Vagina (tissue), 2 donors: ENCODE measurements at regions not wholly inside any gene's neighbourhood (a gene's known extent, or its start where the extent isn't known, plus 50 kb on each side); places are given as distances from the start of the nearest gene placed in this dataset.
"Not testable (repeated sequence)": the region's sequence is repeated elsewhere in the genome, so short reads cannot be mapped to it uniquely, and the experiment has no call there.

Experiments used
- DNase-seq, 2 donors: peaks; one replicate each; pipeline ENCODE4 v3.0.0-alpha.2; 2017; ENCODE audit errors: extremely low spot score in 2 of 2
- H3K27ac ChIP-seq: fragments of 200-600 bp; sonication (generic); one replicate; pipeline ENCODE4 v1.5.1; 2019
- H3K27me3 ChIP-seq: fragments of 200-600 bp; sonication (generic); one replicate; pipeline ENCODE4 v1.5.1; 2019
- H3K36me3 ChIP-seq, 2 donors: fragments of 200-600 bp; sonication (generic); one replicate each; pipeline ENCODE4 v1.5.1; 2017 to 2019
- H3K4me1 ChIP-seq: fragments of 200-600 bp; sonication (generic); one replicate; pipeline ENCODE4 v1.5.1; 2019
- H3K4me3 ChIP-seq, 2 donors: fragments of 200-600 bp; sonication (generic); 1 replicate in 1 of 2; 2 replicates in 1 of 2; pipeline ENCODE4 v1.5.1; 2016 to 2019
- H3K9me3 ChIP-seq: fragments of 200-600 bp; sonication (generic); one replicate; pipeline ENCODE4 v1.5.1; 2019
- POLR2A ChIP-seq, 2 donors: fragments of 450-650 bp; IDR thresholded peaks; one replicate each; pipeline ENCODE4 v1.6.1; 2017; ENCODE audit warnings: antibody characterized with exemption in 2 of 2, mild to moderate bottlenecking in 2 of 2, moderate library complexity in 2 of 2
- POLR2AphosphoS5 ChIP-seq, 2 donors: sonication (generic); formaldehyde crosslinking; IDR thresholded peaks; one replicate each; pipeline ENCODE4 v1.9.0; 2017; ENCODE audit warnings: antibody characterized with exemption in 2 of 2, mild to moderate bottlenecking in 2 of 2, low read depth in 1 of 2; ENCODE audit not compliant: insufficient read depth in 1 of 2
- intact Hi-C: fragments of 100-400 bp; cut with DNase I; formaldehyde crosslinking; loops from one replicate; pipeline ENCODE4 v1.15.1; 2023
- TF ChIP-seq, protein P1 (sequence below), 3 experiments: fragments of 450-650 bp in 2 of 3; fragments of 200-600 bp in 1 of 3; sonication (generic) in 1 of 3; IDR thresholded peaks; one replicate each; pipeline ENCODE4 v1.5.1; 2017 to 2019; ENCODE audit warnings: antibody characterized with exemption in 3 of 3, mild to moderate bottlenecking in 2 of 3, moderate library complexity in 2 of 3

GRCh38 chr6:40668203-40668602 is 81.0 kb upstream of the LRFN2 start:
- intact Hi-C loops = no loop called here
- DNase-seq = no peak
- H3K27ac ChIP-seq = no peak overlapping the region
- TF ChIP-seq POLR2A (IDR thresholded peaks at IDR 0.05) = no peak
- TF ChIP-seq POLR2AphosphoS5 (IDR thresholded peaks at IDR 0.05; ENCODE audit: insufficient read depth in 1 of 2, low read depth in 1 of 2) = no peak
- TF ChIP-seq, protein P1, sequence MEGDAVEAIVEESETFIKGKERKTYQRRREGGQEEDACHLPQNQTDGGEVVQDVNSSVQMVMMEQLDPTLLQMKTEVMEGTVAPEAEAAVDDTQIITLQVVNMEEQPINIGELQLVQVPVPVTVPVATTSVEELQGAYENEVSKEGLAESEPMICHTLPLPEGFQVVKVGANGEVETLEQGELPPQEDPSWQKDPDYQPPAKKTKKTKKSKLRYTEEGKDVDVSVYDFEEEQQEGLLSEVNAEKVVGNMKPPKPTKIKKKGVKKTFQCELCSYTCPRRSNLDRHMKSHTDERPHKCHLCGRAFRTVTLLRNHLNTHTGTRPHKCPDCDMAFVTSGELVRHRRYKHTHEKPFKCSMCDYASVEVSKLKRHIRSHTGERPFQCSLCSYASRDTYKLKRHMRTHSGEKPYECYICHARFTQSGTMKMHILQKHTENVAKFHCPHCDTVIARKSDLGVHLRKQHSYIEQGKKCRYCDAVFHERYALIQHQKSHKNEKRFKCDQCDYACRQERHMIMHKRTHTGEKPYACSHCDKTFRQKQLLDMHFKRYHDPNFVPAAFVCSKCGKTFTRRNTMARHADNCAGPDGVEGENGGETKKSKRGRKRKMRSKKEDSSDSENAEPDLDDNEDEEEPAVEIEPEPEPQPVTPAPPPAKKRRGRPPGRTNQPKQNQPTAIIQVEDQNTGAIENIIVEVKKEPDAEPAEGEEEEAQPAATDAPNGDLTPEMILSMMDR (IDR thresholded peaks at IDR 0.05) = no peak
- H3K36me3 ChIP-seq = no peaks in the 10 kb centered on the region
- H3K4me1 ChIP-seq = no peaks in the 10 kb centered on the region
- H3K9me3 ChIP-seq = peaks cover 10% of the 10 kb centered on the region
- H3K27me3 ChIP-seq = no peaks in the 10 kb centered on the region
- H3K4me3 ChIP-seq = no peak overlapping the region

DNA sequence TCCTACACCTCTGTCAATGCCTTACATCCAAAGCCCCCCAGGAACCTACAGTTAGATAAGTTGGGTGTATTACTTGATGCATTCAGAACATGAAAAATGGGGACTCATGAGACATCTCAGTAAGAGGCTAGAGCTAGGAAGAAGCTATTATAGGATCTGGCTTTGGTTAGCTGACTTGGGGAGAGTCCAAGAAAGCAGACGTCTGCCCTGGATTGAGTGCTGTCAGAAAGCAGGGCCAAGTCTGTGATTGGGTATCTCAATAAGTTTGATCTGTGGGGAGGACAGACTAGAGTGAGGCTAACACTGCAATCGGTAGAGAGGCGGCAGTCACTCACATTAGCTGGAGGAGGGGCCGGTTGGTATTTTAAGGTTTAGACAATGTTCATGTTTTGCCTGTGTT is 79.4 kb upstream of the LRFN2 start:
- TF ChIP-seq, protein P1 (IDR thresholded peaks at IDR 0.05) = no peak
- no peak for TF ChIP-seq POLR2A (IDR thresholded peaks at IDR 0.05)
- Histone ChIP-seq H3K9me3 (peaks cover 10% of the 10 kb centered on the region), H3K4me1 (no peaks in the 10 kb centered on the region), H3K27ac (no peak overlapping the region), H3K27me3 (no peaks in the 10 kb centered on the region), H3K36me3 (no peaks in the 10 kb centered on the region), H3K4me3 (no peak overlapping the region)
- DNase-seq = no peak
- intact Hi-C loops = no loop called here

- H3K4me3 ChIP-seq = no peak overlapping the region
- H3K27ac ChIP-seq = no peak overlapping the region
- H3K27me3 ChIP-seq = no peaks in the 10 kb centered on the region
- DNase-seq = no peak
- no peaks in the 10 kb centered on the region for H3K36me3 ChIP-seq
- intact Hi-C loops = no loop called here
- H3K4me1 ChIP-seq = no peaks in the 10 kb centered on the region
- TF ChIP-seq, protein P1 (IDR thresholded peaks at IDR 0.05) = no peak
- TF ChIP-seq POLR2AphosphoS5 (IDR thresholded peaks at IDR 0.05; ENCODE audit: insufficient read depth in 1 of 2, low read depth in 1 of 2) (no peak), POLR2A (IDR thresholded peaks at IDR 0.05) (no peak)
- peaks cover 10% of the 10 kb centered on the region for H3K9me3 ChIP-seq
Measured at GRCh38 chr6:40661726-40662125, 74.6 kb upstream of the LRFN2 start.

DNA sequence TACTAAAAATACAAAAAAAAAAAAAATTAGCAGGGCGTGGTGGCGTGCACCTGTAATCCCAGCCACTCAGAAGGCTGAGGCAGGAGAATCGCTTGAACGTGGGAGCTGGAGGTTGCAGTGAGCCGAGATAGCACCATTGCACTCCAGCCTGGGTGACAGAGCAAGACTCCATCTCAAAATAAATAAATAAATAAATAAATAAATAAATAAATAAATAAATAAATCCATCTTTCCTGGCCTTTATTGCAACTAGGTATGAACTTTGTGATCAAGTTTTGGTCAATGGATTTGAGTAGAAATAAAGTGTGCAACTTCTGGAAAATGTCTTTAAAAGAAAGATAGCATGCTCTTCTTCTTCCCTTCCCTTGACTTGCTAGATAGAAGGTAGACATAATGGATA is 69.6 kb upstream of the LRFN2 start:
- H3K36me3 ChIP-seq, DNase-seq, H3K9me3 ChIP-seq, intact Hi-C loops, H3K4me1 ChIP-seq, H3K27ac ChIP-seq, H3K27me3 ChIP-seq, H3K4me3 ChIP-seq: not testable (repeated sequence)

GRCh38 chr6:40654828-40655227 is 67.7 kb upstream of the LRFN2 start:
- Histone ChIP-seq H3K4me3 (no peak overlapping the region), H3K9me3 (no peaks in the 10 kb centered on the region), H3K27me3 (no peaks in the 10 kb centered on the region), H3K27ac (no peak overlapping the region), H3K4me1 (no peaks in the 10 kb centered on the region), H3K36me3 (no peaks in the 10 kb centered on the region)
- no peak for DNase-seq
- TF ChIP-seq POLR2AphosphoS5 (IDR thresholded peaks at IDR 0.05; ENCODE audit: insufficient read depth in 1 of 2, low read depth in 1 of 2) (no peak), POLR2A (IDR thresholded peaks at IDR 0.05) (no peak)
- TF ChIP-seq, protein P1 (IDR thresholded peaks at IDR 0.05) = no peak
- intact Hi-C loops = no loop called here

DNA sequence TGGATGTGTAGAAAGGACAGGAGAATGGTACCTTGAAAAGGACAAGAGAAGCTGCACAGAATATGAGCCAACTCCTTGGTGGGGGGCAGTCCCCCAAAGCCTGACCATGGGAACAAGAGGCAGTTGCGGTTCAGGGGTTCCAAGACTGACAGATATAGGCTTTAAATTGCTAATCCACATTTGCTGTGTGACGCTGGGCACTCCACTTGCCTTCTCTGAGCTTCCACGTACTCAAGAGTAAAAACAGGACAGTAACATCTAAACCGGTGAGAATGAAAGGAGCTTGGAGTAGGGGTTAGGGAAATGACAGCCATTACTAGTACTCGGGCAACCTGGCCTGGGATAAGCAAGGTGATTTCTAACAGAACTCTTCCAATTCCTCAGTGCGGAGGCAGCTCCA is 57.9 kb upstream of the LRFN2 start:
- no peaks in the 10 kb centered on the region for H3K27me3 ChIP-seq
- H3K36me3 ChIP-seq = no peaks in the 10 kb centered on the region
- intact Hi-C loops = no loop called here
- TF ChIP-seq POLR2AphosphoS5 (IDR thresholded peaks at IDR 0.05; ENCODE audit: insufficient read depth in 1 of 2, low read depth in 1 of 2) (no peak), POLR2A (IDR thresholded peaks at IDR 0.05) (no peak)
- TF ChIP-seq, protein P1 (IDR thresholded peaks at IDR 0.05) = no peak
- no peak overlapping the region for H3K27ac ChIP-seq
- no peaks in the 10 kb centered on the region for H3K9me3 ChIP-seq
- no peaks in the 10 kb centered on the region for H3K4me1 ChIP-seq
- no peak overlapping the region for H3K4me3 ChIP-seq
- no peak for DNase-seq
